ENCODE measurements at regions not wholly inside any gene's neighbourhood (a gene's known extent, or its start where the extent isn't known, plus 50 kb on each side); places are given as distances from the start of the nearest gene placed in this dataset.

- TF ChIP-seq CTCF (IDR thresholded peaks at IDR 0.05; ENCODE audit: low read depth, low read length): no peak
- H3K4me3 ChIP-seq (ENCODE audit: low read depth, low read length): no peak overlapping the region
Observed at GRCh38 chr5:27830546-27830945, 792.2 kb upstream of the CDH9 start.

- no peak overlapping the region for H3K4me3 ChIP-seq (ENCODE audit: low read depth, low read length)
- TF ChIP-seq CTCF (IDR thresholded peaks at IDR 0.05; ENCODE audit: low read depth, low read length): no peak
Observed at GRCh38 chr5:27821681-27822080, 783.3 kb upstream of the CDH9 start.

GRCh38 chr5:27818888-27819287 is 780.5 kb upstream of the CDH9 start:
- H3K4me3 ChIP-seq (ENCODE audit: low read depth, low read length): no peak overlapping the region
- TF ChIP-seq CTCF (IDR thresholded peaks at IDR 0.05; ENCODE audit: low read depth, low read length): no peak

- H3K4me3 ChIP-seq (ENCODE audit: low read depth, low read length): no peak overlapping the region
- no peak for TF ChIP-seq CTCF (IDR thresholded peaks at IDR 0.05; ENCODE audit: low read depth, low read length)
Observed at GRCh38 chr5:27814983-27815382, 776.6 kb upstream of the CDH9 start.

GRCh38 chr5:27814286-27814685 is 775.9 kb upstream of the CDH9 start:
- TF ChIP-seq CTCF (IDR thresholded peaks at IDR 0.05; ENCODE audit: low read depth, low read length): no peak
- no peak overlapping the region for H3K4me3 ChIP-seq (ENCODE audit: low read depth, low read length)

GRCh38 chr5:27810458-27810857 is 772.1 kb upstream of the CDH9 start:
- H3K4me3 ChIP-seq (ENCODE audit: low read depth, low read length): no peak overlapping the region
- TF ChIP-seq CTCF (IDR thresholded peaks at IDR 0.05; ENCODE audit: low read depth, low read length): no peak

- no peak for TF ChIP-seq CTCF (IDR thresholded peaks at IDR 0.05; ENCODE audit: low read depth, low read length)
Observed at GRCh38 chr5:27797220-27797619, 758.8 kb upstream of the CDH9 start.

More at GRCh38 chr5:27797220-27797619, 758.8 kb upstream of the CDH9 start:
- H3K4me3 ChIP-seq (ENCODE audit: low read depth, low read length): no peak overlapping the region

Measured in WI38 (cell line).